H9 (cell line): ENCODE measurements at regions not wholly inside any gene's neighbourhood (a gene's known extent, or its start where the extent isn't known, plus 50 kb on each side); places are given as distances from the start of the nearest gene placed in this dataset.

Experiments
- DNase-seq: peaks from one replicate; pipeline ENCODE4 v3.0.0-alpha.2; 2017
- H2AFZ ChIP-seq: one replicate; pipeline ENCODE4 v1.6.1; 2013; ENCODE audit warnings: mild to moderate bottlenecking, low read length, control low read depth, moderate library complexity
- H2AK5ac ChIP-seq: 2 replicates; pipeline ENCODE4 v1.6.1; 2013; ENCODE audit warnings: low read length, control low read depth, mixed read lengths; ENCODE audit not compliant: insufficient read length
- H2BK120ac ChIP-seq: one replicate; pipeline ENCODE4 v1.6.1; 2013; ENCODE audit warnings: low read depth, mild to moderate bottlenecking, low read length, control low read depth, inconsistent platforms; ENCODE audit not compliant: poor library complexity, severe bottlenecking
- H2BK12ac ChIP-seq: 2 replicates; pipeline ENCODE4 v1.6.1; 2013; ENCODE audit warnings: low read length, control low read depth, mixed read lengths, low read depth; ENCODE audit not compliant: insufficient read length
- H2BK15ac ChIP-seq: 2 replicates; pipeline ENCODE4 v1.6.1; 2013; ENCODE audit warnings: low read depth, low read length, control low read depth
- H2BK20ac ChIP-seq: one replicate; pipeline ENCODE4 v1.6.1; 2013; ENCODE audit warnings: low read depth, mild to moderate bottlenecking, low read length, control low read depth, inconsistent platforms; ENCODE audit not compliant: poor library complexity, severe bottlenecking
- H2BK5ac ChIP-seq: 2 replicates; pipeline ENCODE4 v1.6.1; 2013; ENCODE audit warnings: low read length, control low read depth, mixed read lengths; ENCODE audit not compliant: insufficient read length
- H3K14ac ChIP-seq: 2 replicates; pipeline ENCODE4 v1.6.1; 2013; ENCODE audit warnings: low read length, control low read depth; ENCODE audit not compliant: insufficient read depth
- H3K18ac ChIP-seq: 2 replicates; pipeline ENCODE4 v1.6.1; 2013; ENCODE audit warnings: low read depth, mild to moderate bottlenecking, mixed read lengths, low read length, control low read depth; ENCODE audit not compliant: insufficient read length
- H3K23ac ChIP-seq: 2 replicates; pipeline ENCODE4 v1.6.1; 2013; ENCODE audit warnings: low read length, control low read depth, mixed read lengths, low read depth; ENCODE audit not compliant: insufficient read length
- H3K23me2 ChIP-seq: 2 replicates; pipeline ENCODE4 v1.6.1; 2013; ENCODE audit warnings: low read depth, mild to moderate bottlenecking, mixed read lengths, low read length, control low read depth; ENCODE audit not compliant: insufficient read length, poor library complexity, severe bottlenecking
- H3K27ac ChIP-seq: 2 replicates; pipeline ENCODE4 v1.5.1; 2013; ENCODE audit warnings: low read length, control low read depth, mixed read lengths, low read depth; ENCODE audit not compliant: insufficient read length
- H3K27me3 ChIP-seq: 2 replicates; pipeline ENCODE4 v1.6.1; 2013; ENCODE audit warnings: low read length, control low read depth, inconsistent platforms; ENCODE audit not compliant: insufficient read depth
- H3K4ac ChIP-seq: 2 replicates; pipeline ENCODE4 v1.6.1; 2013; ENCODE audit warnings: low read depth, mild to moderate bottlenecking, control low read depth, inconsistent platforms, low read length, moderate library complexity
- H3K4me1 ChIP-seq: 2 replicates; pipeline ENCODE4 v1.6.1; 2013; ENCODE audit warnings: low read length, control low read depth, inconsistent platforms; ENCODE audit not compliant: insufficient read depth
- H3K4me2 ChIP-seq: 2 replicates; pipeline ENCODE4 v1.6.1; 2013; ENCODE audit warnings: low read length, control low read depth, mixed read lengths; ENCODE audit not compliant: insufficient read length, insufficient read depth
- H3K56ac ChIP-seq: 2 replicates; pipeline ENCODE4 v1.6.1; 2013; ENCODE audit warnings: low read depth, mild to moderate bottlenecking, mixed read lengths, low read length, control low read depth; ENCODE audit not compliant: insufficient read length
- H3K79me1 ChIP-seq: 2 replicates; pipeline ENCODE4 v1.6.1; 2013; ENCODE audit warnings: low read depth, mild to moderate bottlenecking, moderate library complexity, low read length, control low read depth, inconsistent platforms; ENCODE audit not compliant: insufficient read depth, poor library complexity, severe bottlenecking
- H3K79me2 ChIP-seq: 2 replicates; pipeline ENCODE4 v1.6.1; 2013; ENCODE audit warnings: low read length, control low read depth, inconsistent platforms; ENCODE audit not compliant: insufficient read depth
- H3K9ac ChIP-seq: 2 replicates; pipeline ENCODE4 v1.6.1; 2013; ENCODE audit warnings: low read length, control low read depth, mixed read lengths; ENCODE audit not compliant: insufficient read length; ENCODE audit errors: extremely low read depth
- H3K9me3 ChIP-seq: one replicate; pipeline ENCODE4 v1.6.1; 2013; ENCODE audit warnings: low read depth, low read length, inconsistent platforms; ENCODE audit not compliant: control insufficient read depth
- H3T11ph ChIP-seq: one replicate; pipeline ENCODE4 v1.6.1; 2013; ENCODE audit warnings: mild to moderate bottlenecking, low read length, control low read depth, inconsistent platforms
- H4K20me1 ChIP-seq: one replicate; pipeline ENCODE4 v1.6.1; 2013; ENCODE audit not compliant: control insufficient read depth, insufficient read length, insufficient read depth
- H4K5ac ChIP-seq: 2 replicates; pipeline ENCODE4 v1.6.1; 2013; ENCODE audit warnings: low read depth, mild to moderate bottlenecking, mixed read lengths, low read length, control low read depth; ENCODE audit not compliant: insufficient read length
- H4K8ac ChIP-seq: replicated peaks from 2 replicates; pipeline ENCODE4 v1.6.1; 2013; ENCODE audit warnings: low read length, control low read depth, mixed read lengths, low read depth; ENCODE audit not compliant: insufficient read length
- H4K91ac ChIP-seq: 2 replicates; pipeline ENCODE4 v1.6.1; 2013; ENCODE audit warnings: low read depth, mild to moderate bottlenecking, moderate library complexity, mixed read lengths, low read length, control low read depth; ENCODE audit not compliant: insufficient read length
- H3K27ac Mint-ChIP-seq, 3 experiments: 2 replicates in 2 of 3; 3 replicates in 1 of 3; pipeline ENCODE4 v1.8.0; 2020 to 2021; ENCODE audit warnings: mixed read lengths in 3 of 3, mild to moderate bottlenecking in 1 of 3, moderate library complexity in 1 of 3
- H3K27me3 Mint-ChIP-seq: 2 replicates; pipeline ENCODE4 v1.8.0; 2021; ENCODE audit warnings: low read depth, mild to moderate bottlenecking, moderate library complexity, mixed read lengths
- H3K36me3 Mint-ChIP-seq, 3 experiments: 2 replicates in 2 of 3; 3 replicates in 1 of 3; pipeline ENCODE4 v1.8.0; 2020 to 2021; ENCODE audit warnings: low read depth in 3 of 3, mixed read lengths in 3 of 3; ENCODE audit not compliant: insufficient read depth in 1 of 3
- H3K4me1 Mint-ChIP-seq, 2 experiments: 2 replicates each; pipeline ENCODE4 v1.8.0; 2020; ENCODE audit warnings: mixed read lengths in 2 of 2
- H3K4me3 Mint-ChIP-seq, 2 experiments: 2 replicates in 1 of 2; 3 replicates in 1 of 2; pipeline ENCODE4 v1.8.0; 2020 to 2021; ENCODE audit warnings: mild to moderate bottlenecking in 2 of 2, mixed read lengths in 2 of 2, moderate library complexity in 1 of 2
- H3K9me3 Mint-ChIP-seq, 2 experiments: 2 replicates in 1 of 2; 3 replicates in 1 of 2; pipeline ENCODE4 v1.8.0; 2020; ENCODE audit warnings: mild to moderate bottlenecking in 2 of 2, mixed read lengths in 2 of 2, moderate library complexity in 1 of 2
- CTCF ChIP-seq: fragments of 200-600 bp; sonication (generic); conservative IDR thresholded peaks from 3 replicates; pipeline ENCODE4 v1.8.0; 2021; ENCODE audit warnings: antibody characterized with exemption, mild to moderate bottlenecking
- WGBS: extraction: QIAGEN DNeasy Blood & Tissue Kit; methylation state at CpG from one replicate; pipeline ENCODE4 v1.1.7; 2013; ENCODE audit warnings: missing lambda C conversion rate, low lambda C conversion rate, mixed read lengths; ENCODE audit not compliant: insufficient read length; ENCODE audit errors: extremely low coverage; 5-methylcytosine and 5-hydroxymethylcytosine counted together

- Histone ChIP-seq H3K9ac (no peak overlapping the region), H2BK5ac (no peak overlapping the region), H2BK120ac (no peak overlapping the region), H3K79me2 (no peaks in the 10 kb centered on the region), H3K27ac (no peak overlapping the region), H3K4me1 (peaks cover 14% of the 10 kb centered on the region; the same call in 1 of the 2 replicates), H3T11ph (no peak overlapping the region), H2BK12ac (no peak overlapping the region), H3K18ac (no peak overlapping the region), H4K8ac (no peak overlapping the region), H3K27me3 (no peaks in the 10 kb centered on the region), H3K14ac (no peak overlapping the region), H4K5ac (no peak overlapping the region), H3K4me2 (no peak overlapping the region), H3K56ac (no peak overlapping the region), H3K4ac (no peak overlapping the region), H4K91ac (no peak overlapping the region), H3K23ac (no peak overlapping the region), H3K79me1 (no peaks in the 10 kb centered on the region), H2AK5ac (no peak overlapping the region), H3K23me2 (no peaks in the 10 kb centered on the region), H3K9me3 (no peaks in the 10 kb centered on the region), H2BK15ac (no peak overlapping the region), H2BK20ac (no peak overlapping the region), H4K20me1 (no peaks in the 10 kb centered on the region), H2AFZ (no peak overlapping the region)
- Mint-ChIP-seq H3K27ac (no peak overlapping the region), H3K4me1 (peaks cover 21% of the 10 kb centered on the region in 2 experiments), H3K9me3 (peaks cover 0 to 6% of the 10 kb centered on the region in 2 experiments; a peak in 3 of 5 replicates), H3K4me3 (no peak overlapping the region), H3K36me3 (no peaks in the 10 kb centered on the region; a peak in 2 of 7 replicates), H3K27me3 (peaks cover 5% of the 10 kb centered on the region)
- no peak for DNase-seq
- WGBS = no CpG with 5 or more reads among the region's 8 CpGs
- no peak for TF ChIP-seq CTCF
These were observed 73.7 kb upstream of the IPO5 start for GRCh38 chr13:97879646-97880310.
